Cardiac muscle cell (in vitro differentiated cells and primary cell): ENCODE measurements at regions not wholly inside any gene's neighbourhood (a gene's known extent, or its start where the extent isn't known, plus 50 kb on each side); places are given as distances from the start of the nearest gene placed in this dataset.
A peak's percentile ranks its signal among the peaks of the same experiment; 100 is the strongest.

ENCODE experiments used
- DNase-seq, 2 donors: peaks; one replicate each; pipeline versions ENCODE4 v3.0.0 to v3.0.0-alpha.2; 2010 to 2017; ENCODE audit warnings: low read depth in 1 of 2, low spot score in 1 of 2
- H3K27ac ChIP-seq: fragments of 200-600 bp; sonication (generic); 2 replicates; pipeline ENCODE4 v1.5.1; 2016
- H3K27me3 ChIP-seq: fragments of 200-600 bp; sonication (generic); 2 replicates; pipeline ENCODE4 v1.6.0; 2016; ENCODE audit warnings: control low read depth
- H3K36me3 ChIP-seq: fragments of 200-600 bp; sonication (generic); 2 replicates; pipeline ENCODE4 v1.5.1; 2016; ENCODE audit warnings: control low read depth
- H3K4me1 ChIP-seq: fragments of 200-600 bp; sonication (generic); 2 replicates; pipeline ENCODE4 v1.8.1; 2017; ENCODE audit warnings: low read depth, mild to moderate bottlenecking, mixed run types
- H3K4me3 ChIP-seq: fragments of 200-600 bp; sonication (generic); 2 replicates; pipeline ENCODE4 v1.5.1; 2016; ENCODE audit warnings: mild to moderate bottlenecking
- H3K9me3 ChIP-seq: fragments of 200-600 bp; sonication (generic); 2 replicates; pipeline ENCODE4 v1.5.1; 2017; ENCODE audit warnings: low read depth, mild to moderate bottlenecking, control low read depth
- TF ChIP-seq, protein P1 (sequence below): IDR thresholded peaks from 2 replicates; pipeline ENCODE4 v1.5.1; 2012; ENCODE audit warnings: low read depth, mild to moderate bottlenecking, low read length

GRCh38 chr5:57843059-57843367 lies 360.4 kb upstream of the ACTBL2 start:
- Histone ChIP-seq H3K36me3 (no peaks in the 10 kb centered on the region), H3K4me3 (no peak overlapping the region), H3K9me3 (no peaks in the 10 kb centered on the region), H3K27me3 (no peaks in the 10 kb centered on the region), H3K4me1 (no peaks in the 10 kb centered on the region), H3K27ac (no peak overlapping the region)
- TF ChIP-seq, protein P1, sequence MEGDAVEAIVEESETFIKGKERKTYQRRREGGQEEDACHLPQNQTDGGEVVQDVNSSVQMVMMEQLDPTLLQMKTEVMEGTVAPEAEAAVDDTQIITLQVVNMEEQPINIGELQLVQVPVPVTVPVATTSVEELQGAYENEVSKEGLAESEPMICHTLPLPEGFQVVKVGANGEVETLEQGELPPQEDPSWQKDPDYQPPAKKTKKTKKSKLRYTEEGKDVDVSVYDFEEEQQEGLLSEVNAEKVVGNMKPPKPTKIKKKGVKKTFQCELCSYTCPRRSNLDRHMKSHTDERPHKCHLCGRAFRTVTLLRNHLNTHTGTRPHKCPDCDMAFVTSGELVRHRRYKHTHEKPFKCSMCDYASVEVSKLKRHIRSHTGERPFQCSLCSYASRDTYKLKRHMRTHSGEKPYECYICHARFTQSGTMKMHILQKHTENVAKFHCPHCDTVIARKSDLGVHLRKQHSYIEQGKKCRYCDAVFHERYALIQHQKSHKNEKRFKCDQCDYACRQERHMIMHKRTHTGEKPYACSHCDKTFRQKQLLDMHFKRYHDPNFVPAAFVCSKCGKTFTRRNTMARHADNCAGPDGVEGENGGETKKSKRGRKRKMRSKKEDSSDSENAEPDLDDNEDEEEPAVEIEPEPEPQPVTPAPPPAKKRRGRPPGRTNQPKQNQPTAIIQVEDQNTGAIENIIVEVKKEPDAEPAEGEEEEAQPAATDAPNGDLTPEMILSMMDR, result no peak
- no peak for DNase-seq

- no peak for DNase-seq
- Histone ChIP-seq H3K27me3 (no peaks in the 10 kb centered on the region), H3K4me3 (no peak overlapping the region), H3K27ac (no peak overlapping the region), H3K4me1 (no peaks in the 10 kb centered on the region), H3K9me3 (no peaks in the 10 kb centered on the region), H3K36me3 (no peaks in the 10 kb centered on the region)
- TF ChIP-seq, protein P1, result no peak
Observed at GRCh38 chr5:57842364-57843058, 359.9 kb upstream of the ACTBL2 start.

DNA sequence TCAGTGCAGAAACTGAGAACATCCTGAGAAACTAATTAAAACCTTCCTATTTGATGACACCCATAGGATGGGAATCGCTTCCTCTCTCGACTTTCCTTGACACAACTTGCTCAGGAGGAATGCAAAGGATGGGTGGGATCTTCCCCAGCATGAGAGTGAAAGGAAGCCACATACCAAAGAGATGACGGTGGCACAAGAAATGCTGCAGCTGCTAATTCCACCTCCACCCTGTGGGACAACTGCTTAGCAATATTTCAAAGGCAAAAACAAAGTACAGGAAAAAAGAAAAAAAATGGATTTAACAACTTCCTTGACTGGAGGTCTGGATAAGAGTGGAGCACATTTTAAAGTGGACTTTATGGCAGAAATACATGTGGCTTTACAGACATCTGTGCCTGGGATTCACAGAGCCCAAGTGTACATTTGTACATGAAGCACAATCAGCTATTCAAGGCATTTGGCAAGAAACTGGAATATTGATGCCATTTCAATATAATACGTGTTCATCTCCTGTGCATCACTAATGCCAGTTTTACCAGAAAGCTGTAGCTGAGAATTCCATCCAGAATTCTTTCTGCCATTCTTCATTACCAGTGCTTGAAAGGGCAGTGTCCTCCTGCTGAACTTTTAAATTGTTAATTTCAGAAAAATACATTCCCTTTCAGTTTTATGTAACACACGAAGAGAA lies 359.2 kb upstream of the ACTBL2 start:
- H3K36me3 ChIP-seq, result no peaks in the 10 kb centered on the region
- H3K4me1 ChIP-seq, result no peaks in the 10 kb centered on the region
- no peak overlapping the region for H3K27ac ChIP-seq
- H3K27me3 ChIP-seq, result no peaks in the 10 kb centered on the region
- no peaks in the 10 kb centered on the region for H3K9me3 ChIP-seq
- DNase-seq, result peak; percentile 18 to 90
- H3K4me3 ChIP-seq, result no peak overlapping the region
- TF ChIP-seq, protein P1, result no peak

- Histone ChIP-seq H3K9me3 (no peaks in the 10 kb centered on the region), H3K4me3 (no peak overlapping the region), H3K27me3 (no peaks in the 10 kb centered on the region), H3K36me3 (no peaks in the 10 kb centered on the region), H3K4me1 (no peaks in the 10 kb centered on the region), H3K27ac (no peak overlapping the region)
- DNase-seq, result no peak
- TF ChIP-seq, protein P1, result no peak
Observed at GRCh38 chr5:57839437-57840079, 356.9 kb upstream of the ACTBL2 start.

- TF ChIP-seq, protein P1, result no peak
- no peak overlapping the region for H3K27ac ChIP-seq
Observed at GRCh38 chr5:57839025-57839424, 356.4 kb upstream of the ACTBL2 start.

More at GRCh38 chr5:57839025-57839424, 356.4 kb upstream of the ACTBL2 start:
- H3K4me3 ChIP-seq, result no peak overlapping the region
- no peak for DNase-seq
- H3K9me3 ChIP-seq, result no peaks in the 10 kb centered on the region
- no peaks in the 10 kb centered on the region for H3K27me3 ChIP-seq
- H3K4me1 ChIP-seq, result no peaks in the 10 kb centered on the region
- H3K36me3 ChIP-seq, result no peaks in the 10 kb centered on the region
